SK-N-SH (cell line): ENCODE measurements at regions not wholly inside any gene's neighbourhood (a gene's known extent, or its start where the extent isn't known, plus 50 kb on each side); places are given as distances from the start of the nearest gene placed in this dataset.
A peak's percentile ranks its signal among the peaks of the same experiment; 100 is the strongest.
"Not testable (repeated sequence)": the region's sequence is repeated elsewhere in the genome, so short reads cannot be mapped to it uniquely, and the experiment has no call there.

Experiments used
- CTCF ChIA-PET: fragments of 300-600, 350-600 bp; formaldehyde crosslinking; extraction: SDS; loops from one replicate; lab custom pipeline; 2021; lab: Yijun Ruan, JAX
- POLR2A ChIA-PET: fragments of 350-600 bp; sonication (Branson Sonifier 250); formaldehyde crosslinking; extraction: SDS; loops from one replicate; lab custom pipeline; 2020; ENCODE audit warnings: antibody characterized with exemption, inconsistent platforms; lab: Yijun Ruan, JAX
- DNase-seq: peaks from one replicate; pipeline ENCODE4 v3.0.0; 2012
- H2AFZ ChIP-seq: fragments of 200-600 bp; sonication (generic); 2 replicates; pipeline ENCODE4 v1.8.1; 2016; ENCODE audit warnings: antibody characterized with exemption, mild to moderate bottlenecking, low read depth
- H3F3A ChIP-seq: fragments of 200-600 bp; sonication (generic); replicated peaks from 2 replicates; pipeline ENCODE3; 2016; ENCODE audit warnings: antibody characterized with exemption, mild to moderate bottlenecking; ENCODE audit not compliant: insufficient read depth
- H3K27ac ChIP-seq, 2 experiments: fragments of 200-500 bp in 1 of 2; fragments of 200-600 bp in 1 of 2; sonication (Bioruptor generic) in 1 of 2; sonication (generic), shearing (Covaris generic) in 1 of 2; 2 replicates each; pipeline versions ENCODE4 v1.5.1 to v1.6.1; 2014 to 2016; ENCODE audit warnings: low read depth in 2 of 2, inconsistent platforms in 1 of 2, low read length in 1 of 2, mild to moderate bottlenecking in 1 of 2, mixed read lengths in 1 of 2
- H3K27me3 ChIP-seq: fragments of 200-600 bp; sonication (generic), shearing (Covaris generic); 2 replicates; pipeline ENCODE4 v1.6.1; 2016; ENCODE audit warnings: mixed run types; ENCODE audit not compliant: insufficient read depth
- H3K36me3 ChIP-seq, 2 experiments: fragments of 200-500 bp in 1 of 2; fragments of 200-600 bp in 1 of 2; sonication (Bioruptor generic) in 1 of 2; sonication (generic) in 1 of 2; replicated peaks in 1 of 2; 2 replicates each; pipeline versions ENCODE3 to v1.5.1; 2014 to 2016; ENCODE audit warnings: low read length in 1 of 2, mild to moderate bottlenecking in 1 of 2; ENCODE audit not compliant: insufficient read depth in 2 of 2, control insufficient read depth in 1 of 2
- H3K4me1 ChIP-seq, 2 experiments: fragments of 200-500 bp in 1 of 2; fragments of 200-600 bp in 1 of 2; sonication (Bioruptor generic) in 1 of 2; sonication (generic), shearing (Covaris generic) in 1 of 2; 2 replicates each; pipeline versions ENCODE4 v1.5.1 to v1.6.1; 2014 to 2016; ENCODE audit warnings: low read depth in 1 of 2, low read length in 1 of 2, mixed run types in 1 of 2; ENCODE audit not compliant: insufficient read depth in 2 of 2, control insufficient read depth in 1 of 2
- H3K4me2 ChIP-seq: fragments of 200-600 bp; sonication (generic), shearing (Covaris generic); 2 replicates; pipeline ENCODE4 v1.6.1; 2017; ENCODE audit warnings: mixed run types
- H3K4me3 ChIP-seq, 2 experiments: fragments of 200-500 bp in 1 of 2; fragments of 200-600 bp in 1 of 2; sonication (Bioruptor generic) in 1 of 2; sonication (generic), shearing (Covaris generic) in 1 of 2; 2 replicates each; pipeline versions ENCODE4 v1.5.1 to v1.8.1; 2014 to 2016; ENCODE audit warnings: low read depth in 2 of 2, inconsistent platforms in 1 of 2, low read length in 1 of 2, mild to moderate bottlenecking in 1 of 2, mixed read lengths in 1 of 2, moderate library complexity in 1 of 2
- H3K79me2 ChIP-seq: fragments of 200-600 bp; sonication (generic); 2 replicates; pipeline ENCODE4 v1.8.1; 2017; ENCODE audit warnings: mild to moderate bottlenecking; ENCODE audit not compliant: insufficient read depth
- H3K9ac ChIP-seq: fragments of 200-600 bp; sonication (generic); 2 replicates; pipeline ENCODE4 v1.6.1; 2017; ENCODE audit warnings: mixed run types
- H3K9me2 ChIP-seq: fragments of 200-600 bp; sonication (generic); 2 replicates; pipeline ENCODE4 v1.6.1; 2017; ENCODE audit warnings: mixed run types
- H3K9me3 ChIP-seq: fragments of 200-600 bp; sonication (generic); 2 replicates; pipeline ENCODE4 v1.6.1; 2017; ENCODE audit warnings: mixed run types, mild to moderate bottlenecking, moderate library complexity
- H4K20me1 ChIP-seq: fragments of 200-600 bp; sonication (generic); 2 replicates; pipeline ENCODE4 v1.6.1; 2017; ENCODE audit warnings: mild to moderate bottlenecking, mixed run types; ENCODE audit not compliant: insufficient read depth
- CHD2 ChIP-seq: fragments of 150-350 bp; IDR thresholded peaks from 2 replicates; pipeline ENCODE4 v1.6.1; 2018; ENCODE audit warnings: low read length; ENCODE audit not compliant: partially characterized antibody
- ELF1 ChIP-seq: IDR thresholded peaks from 2 replicates; pipeline ENCODE4 v1.4.0; 2012
- EZH2phosphoT487 ChIP-seq: fragments of 200-600 bp; sonication (generic); IDR thresholded peaks from 2 replicates; pipeline ENCODE4 v1.6.1; 2017; ENCODE audit warnings: low read depth, mixed run types, mild to moderate bottlenecking, antibody characterized with exemption, moderate library complexity, borderline replicate concordance
- FOSL2 ChIP-seq: IDR thresholded peaks from 2 replicates; pipeline ENCODE4 v1.4.0; 2012; ENCODE audit warnings: low read depth, mild to moderate bottlenecking, moderate library complexity, borderline replicate concordance
- GABPA ChIP-seq: IDR thresholded peaks from 2 replicates; pipeline ENCODE4 v1.4.0; 2012; ENCODE audit warnings: low read depth, mild to moderate bottlenecking
- JUND ChIP-seq: IDR thresholded peaks from 2 replicates; pipeline ENCODE4 v1.4.0; 2012
- MXI1 ChIP-seq: IDR thresholded peaks from 2 replicates; pipeline ENCODE4 v1.6.1; 2012; ENCODE audit warnings: mild to moderate bottlenecking, low read depth, low read length, improper control_type of control experiment
- NFIC ChIP-seq: IDR thresholded peaks from 2 replicates; pipeline ENCODE4 v1.4.0; 2012; ENCODE audit warnings: borderline replicate concordance
- RAD21 ChIP-seq: IDR thresholded peaks from 2 replicates; pipeline ENCODE4 v1.6.1; 2012; ENCODE audit warnings: mild to moderate bottlenecking, low read length
- RCOR1 ChIP-seq: fragments of 150-350 bp; IDR thresholded peaks from 2 replicates; pipeline ENCODE4 v1.6.1; 2017; ENCODE audit warnings: antibody characterized with exemption, low read length
- RFX5 ChIP-seq: IDR thresholded peaks from 2 replicates; pipeline ENCODE4 v1.6.1; 2012; ENCODE audit warnings: mild to moderate bottlenecking, improper control_type of control experiment, low read length
- RXRA ChIP-seq: IDR thresholded peaks from 2 replicates; pipeline ENCODE4 v1.4.0; 2012; ENCODE audit warnings: low read depth, mild to moderate bottlenecking, borderline replicate concordance
- TAF1 ChIP-seq: IDR thresholded peaks from 2 replicates; pipeline ENCODE4 v1.6.1; 2012; ENCODE audit warnings: low read depth, mild to moderate bottlenecking, low read length, moderate library complexity, borderline replicate concordance
- TCF12 ChIP-seq: IDR thresholded peaks from 2 replicates; pipeline ENCODE4 v1.4.0; 2012
- TEAD4 ChIP-seq: IDR thresholded peaks from 2 replicates; pipeline ENCODE4 v1.4.0; 2012; ENCODE audit warnings: mild to moderate bottlenecking, borderline replicate concordance; ENCODE audit not compliant: insufficient read depth
- WGBS: methylation state at CpG from one replicate; pipeline ENCODE4 v1.1.6; 2017; ENCODE audit warnings: low lambda C conversion rate; 5-methylcytosine and 5-hydroxymethylcytosine counted together
- TF ChIP-seq, protein P1 (sequence below): IDR thresholded peaks from 2 replicates; pipeline ENCODE4 v1.4.0; 2012; ENCODE audit warnings: low read depth, borderline replicate concordance
- TF ChIP-seq, protein P2 (sequence below): IDR thresholded peaks from 2 replicates; pipeline ENCODE4 v1.4.0; 2012; ENCODE audit warnings: low read depth
- TF ChIP-seq, protein P3 (sequence below): fragments of 150-350 bp; IDR thresholded peaks from 2 replicates; pipeline ENCODE4 v1.6.1; 2017; ENCODE audit warnings: antibody characterized with exemption, low read length, low read depth, borderline replicate concordance
- TF ChIP-seq, protein P4 (sequence below): IDR thresholded peaks from 2 replicates; pipeline ENCODE4; 2012
- TF ChIP-seq, protein P5 (sequence below): IDR thresholded peaks from 2 replicates; pipeline ENCODE4 v1.4.0; 2012; ENCODE audit warnings: low read depth, borderline replicate concordance

GRCh38 chr5:74389531-74390305, 250.8 kb downstream of the ENC1 start (continued):
- TF ChIP-seq, protein P1, sequence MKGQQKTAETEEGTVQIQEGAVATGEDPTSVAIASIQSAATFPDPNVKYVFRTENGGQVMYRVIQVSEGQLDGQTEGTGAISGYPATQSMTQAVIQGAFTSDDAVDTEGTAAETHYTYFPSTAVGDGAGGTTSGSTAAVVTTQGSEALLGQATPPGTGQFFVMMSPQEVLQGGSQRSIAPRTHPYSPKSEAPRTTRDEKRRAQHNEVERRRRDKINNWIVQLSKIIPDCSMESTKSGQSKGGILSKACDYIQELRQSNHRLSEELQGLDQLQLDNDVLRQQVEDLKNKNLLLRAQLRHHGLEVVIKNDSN = no peak
- TF ChIP-seq, protein P2, sequence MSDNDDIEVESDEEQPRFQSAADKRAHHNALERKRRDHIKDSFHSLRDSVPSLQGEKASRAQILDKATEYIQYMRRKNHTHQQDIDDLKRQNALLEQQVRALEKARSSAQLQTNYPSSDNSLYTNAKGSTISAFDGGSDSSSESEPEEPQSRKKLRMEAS = no peak

DNA sequence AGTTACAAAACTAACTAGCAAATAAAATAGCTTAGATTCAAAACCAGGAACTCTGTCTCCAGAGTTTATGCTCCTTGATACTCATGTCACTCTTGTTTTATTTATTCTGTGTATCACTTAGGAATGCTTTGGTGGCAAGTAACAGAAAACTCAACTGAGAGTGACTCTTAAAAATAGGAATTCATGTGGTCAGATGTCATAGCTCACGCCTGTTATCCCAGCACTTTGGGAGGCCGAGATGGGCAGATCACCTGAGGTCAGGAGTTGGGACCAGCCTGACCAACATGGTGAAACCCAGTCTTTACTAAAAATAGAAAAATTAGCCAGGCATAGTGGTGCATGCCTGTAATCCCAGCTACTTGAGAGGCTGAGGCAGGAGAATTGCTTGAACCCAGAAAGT, 252.1 kb downstream of the ENC1 start:
- POLR2A ChIA-PET = not testable (repeated sequence)

DNA sequence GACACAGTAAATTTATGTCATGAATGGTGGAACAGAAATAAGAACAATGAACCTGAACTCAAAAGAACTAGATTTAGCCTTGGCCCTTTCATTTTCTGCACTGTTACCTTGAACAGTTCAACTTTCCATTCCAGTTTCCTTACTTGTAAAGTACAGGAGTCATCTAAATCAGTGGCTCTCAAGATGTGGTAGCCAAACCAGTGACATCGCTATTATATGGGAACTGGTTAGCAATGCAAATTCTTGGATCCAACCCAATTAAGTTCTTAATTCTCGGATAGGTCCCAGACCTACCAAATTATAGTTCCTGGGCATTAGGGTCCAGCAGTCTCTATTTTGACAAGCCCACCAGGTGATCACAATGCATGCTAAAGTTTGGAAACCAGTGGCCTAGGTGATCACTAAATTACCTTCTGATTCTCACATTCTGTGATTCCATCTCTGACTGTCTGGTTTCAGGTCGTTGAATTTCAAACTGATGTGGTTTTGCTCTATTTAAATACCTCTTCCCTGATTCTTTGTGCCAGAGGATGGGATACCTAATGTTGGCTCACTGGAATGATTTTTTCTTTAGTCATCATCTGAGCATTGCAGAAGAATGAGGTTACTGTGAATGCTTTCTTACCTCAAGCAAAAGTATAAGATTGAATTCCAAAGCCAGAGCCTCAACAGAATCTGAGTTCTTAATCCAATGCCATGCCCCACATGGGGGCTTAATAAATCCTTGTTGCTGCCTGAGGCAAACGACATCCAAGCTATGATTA, 253.8 kb downstream of the ENC1 start:
- ChIA-PET POLR2A (no interaction called here), CTCF (no interaction called here)
- Histone ChIP-seq H3K4me2 (no peak overlapping the region), H3K4me3 (no peak overlapping the region), H4K20me1 (no peaks in the 10 kb centered on the region), H2AFZ (no peak overlapping the region), H3K9ac (no peak overlapping the region), H3F3A (peaks cover 24% of the 10 kb centered on the region), H3K27me3 (no peaks in the 10 kb centered on the region), H3K4me1 (peaks cover 30 to 42% of the 10 kb centered on the region in 2 experiments; a peak in 3 of 4 replicates), H3K9me3 (no peaks in the 10 kb centered on the region), H3K79me2 (no peaks in the 10 kb centered on the region), H3K27ac (peak overlapping the region in 1 of 2 experiments; percentile 53; a peak in 2 of 4 replicates), H3K9me2 (no peaks in the 10 kb centered on the region), H3K36me3 (no peaks in the 10 kb centered on the region)
- 41% methylated on average over 4 of the region's 4 CpGs for WGBS
- DNase-seq = no peak
- TF ChIP-seq RCOR1 (no peak), FOSL2 (peak; percentile 60; the same call in 1 of the 2 replicates), JUND (peak; percentile 63; the same call in 1 of the 2 replicates), MXI1 (no peak), EZH2phosphoT487 (no peak), TEAD4 (peak; percentile 47; the same call in 1 of the 2 replicates), TAF1 (no peak), NFIC (peak; percentile 54), RFX5 (no peak), RXRA (no peak), CHD2 (no peak), TCF12 (peak; percentile 52), GABPA (no peak), ELF1 (no peak), RAD21 (no peak)
- TF ChIP-seq, protein P3, sequence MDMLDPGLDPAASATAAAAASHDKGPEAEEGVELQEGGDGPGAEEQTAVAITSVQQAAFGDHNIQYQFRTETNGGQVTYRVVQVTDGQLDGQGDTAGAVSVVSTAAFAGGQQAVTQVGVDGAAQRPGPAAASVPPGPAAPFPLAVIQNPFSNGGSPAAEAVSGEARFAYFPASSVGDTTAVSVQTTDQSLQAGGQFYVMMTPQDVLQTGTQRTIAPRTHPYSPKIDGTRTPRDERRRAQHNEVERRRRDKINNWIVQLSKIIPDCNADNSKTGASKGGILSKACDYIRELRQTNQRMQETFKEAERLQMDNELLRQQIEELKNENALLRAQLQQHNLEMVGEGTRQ = no peak
- TF ChIP-seq, protein P4, sequence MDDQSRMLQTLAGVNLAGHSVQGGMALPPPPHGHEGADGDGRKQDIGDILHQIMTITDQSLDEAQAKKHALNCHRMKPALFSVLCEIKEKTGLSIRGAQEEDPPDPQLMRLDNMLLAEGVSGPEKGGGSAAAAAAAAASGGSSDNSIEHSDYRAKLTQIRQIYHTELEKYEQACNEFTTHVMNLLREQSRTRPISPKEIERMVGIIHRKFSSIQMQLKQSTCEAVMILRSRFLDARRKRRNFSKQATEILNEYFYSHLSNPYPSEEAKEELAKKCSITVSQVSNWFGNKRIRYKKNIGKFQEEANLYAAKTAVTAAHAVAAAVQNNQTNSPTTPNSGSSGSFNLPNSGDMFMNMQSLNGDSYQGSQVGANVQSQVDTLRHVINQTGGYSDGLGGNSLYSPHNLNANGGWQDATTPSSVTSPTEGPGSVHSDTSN = 0 out of 2 replicates have a peak, but pooled peaks have one; percentile 22
- TF ChIP-seq, protein P5, sequence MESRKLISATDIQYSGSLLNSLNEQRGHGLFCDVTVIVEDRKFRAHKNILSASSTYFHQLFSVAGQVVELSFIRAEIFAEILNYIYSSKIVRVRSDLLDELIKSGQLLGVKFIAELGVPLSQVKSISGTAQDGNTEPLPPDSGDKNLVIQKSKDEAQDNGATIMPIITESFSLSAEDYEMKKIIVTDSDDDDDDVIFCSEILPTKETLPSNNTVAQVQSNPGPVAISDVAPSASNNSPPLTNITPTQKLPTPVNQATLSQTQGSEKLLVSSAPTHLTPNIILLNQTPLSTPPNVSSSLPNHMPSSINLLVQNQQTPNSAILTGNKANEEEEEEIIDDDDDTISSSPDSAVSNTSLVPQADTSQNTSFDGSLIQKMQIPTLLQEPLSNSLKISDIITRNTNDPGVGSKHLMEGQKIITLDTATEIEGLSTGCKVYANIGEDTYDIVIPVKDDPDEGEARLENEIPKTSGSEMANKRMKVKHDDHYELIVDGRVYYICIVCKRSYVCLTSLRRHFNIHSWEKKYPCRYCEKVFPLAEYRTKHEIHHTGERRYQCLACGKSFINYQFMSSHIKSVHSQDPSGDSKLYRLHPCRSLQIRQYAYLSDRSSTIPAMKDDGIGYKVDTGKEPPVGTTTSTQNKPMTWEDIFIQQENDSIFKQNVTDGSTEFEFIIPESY = no peak

More for the DNA sequence above, 252.1 kb downstream of the ENC1 start:
- not testable (repeated sequence) for H3K4me3 ChIP-seq, H3K27ac ChIP-seq, H3K9ac ChIP-seq, H3K27me3 ChIP-seq, H3K4me2 ChIP-seq, H2AFZ ChIP-seq, H4K20me1 ChIP-seq, DNase-seq, H3K79me2 ChIP-seq, H3K36me3 ChIP-seq, H3K9me3 ChIP-seq, H3K9me2 ChIP-seq
- Histone ChIP-seq H3F3A (peaks cover 12% of the 10 kb centered on the region), H3K4me1 (peaks cover 22 to 38% of the 10 kb centered on the region in 2 experiments; a peak in 3 of 4 replicates)
- CTCF ChIA-PET = interaction anchor here (0.6 to 0.9 kb wide), 2 partner anchors 449 to 490 kb away, joined by 3 read pairs; no protein-coding TSS in a partner anchor
- WGBS = 76% methylated on average over 2 of the region's 2 CpGs
